GM19193 (cell line): ENCODE measurements at regions not wholly inside any gene's neighbourhood (a gene's known extent, or its start where the extent isn't known, plus 50 kb on each side); places are given as distances from the start of the nearest gene placed in this dataset.

Source experiments
- POLR2A ChIP-seq: IDR thresholded peaks from 4 replicates; pipeline ENCODE4 v1.6.1; 2011; ENCODE audit not compliant: insufficient read depth, insufficient read length; ENCODE audit errors: extremely low read depth

GRCh38 chr5:133809801-133810200 is 158.6 kb downstream of the C5orf15 start:
- no peak for TF ChIP-seq POLR2A

DNA sequence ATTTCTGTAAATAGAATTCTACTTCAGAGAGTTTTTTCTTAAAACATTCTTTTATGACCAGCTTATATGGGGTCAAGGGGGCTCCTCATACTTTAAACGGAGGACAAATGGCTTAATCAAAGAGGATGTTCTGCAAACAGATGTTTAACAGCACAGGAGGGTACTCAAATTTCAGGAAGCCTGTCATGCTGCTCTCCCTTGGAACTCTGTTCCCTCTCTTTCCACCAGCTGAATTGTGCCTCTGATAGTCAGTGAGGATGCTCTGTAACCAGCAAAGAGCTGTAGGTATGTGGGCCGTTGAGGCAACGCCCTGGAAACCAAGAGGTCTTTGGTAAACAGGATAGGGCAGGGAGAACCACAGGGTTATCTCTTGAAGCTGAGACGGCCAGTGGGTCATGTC is 161.1 kb downstream of the C5orf15 start:
- TF ChIP-seq POLR2A, result no peak

DNA sequence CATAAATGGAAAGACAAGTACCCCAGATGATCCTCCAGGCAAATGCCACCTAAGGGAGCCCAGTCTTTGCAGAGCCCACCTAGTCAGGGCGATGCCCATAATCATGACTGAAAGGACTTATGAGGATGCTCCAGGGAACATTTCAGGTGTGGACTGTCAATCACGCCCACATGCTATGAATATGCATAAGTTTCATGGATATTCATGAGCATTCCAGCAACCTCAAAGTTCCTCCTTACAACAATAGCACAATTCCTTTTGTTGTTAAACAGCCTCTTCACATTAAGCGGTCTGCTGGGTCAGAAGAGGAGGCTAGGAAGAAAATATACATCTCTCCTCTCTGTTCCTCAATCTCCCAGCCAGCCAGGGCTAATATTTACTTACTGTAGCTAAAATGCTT is 161.6 kb downstream of the C5orf15 start:
- no peak for TF ChIP-seq POLR2A

- no peak for TF ChIP-seq POLR2A
Measured at GRCh38 chr5:133801955-133802751, 166.3 kb downstream of the C5orf15 start.

GRCh38 chr5:133801431-133801830 is 167.0 kb downstream of the C5orf15 start:
- TF ChIP-seq POLR2A, result no peak

DNA sequence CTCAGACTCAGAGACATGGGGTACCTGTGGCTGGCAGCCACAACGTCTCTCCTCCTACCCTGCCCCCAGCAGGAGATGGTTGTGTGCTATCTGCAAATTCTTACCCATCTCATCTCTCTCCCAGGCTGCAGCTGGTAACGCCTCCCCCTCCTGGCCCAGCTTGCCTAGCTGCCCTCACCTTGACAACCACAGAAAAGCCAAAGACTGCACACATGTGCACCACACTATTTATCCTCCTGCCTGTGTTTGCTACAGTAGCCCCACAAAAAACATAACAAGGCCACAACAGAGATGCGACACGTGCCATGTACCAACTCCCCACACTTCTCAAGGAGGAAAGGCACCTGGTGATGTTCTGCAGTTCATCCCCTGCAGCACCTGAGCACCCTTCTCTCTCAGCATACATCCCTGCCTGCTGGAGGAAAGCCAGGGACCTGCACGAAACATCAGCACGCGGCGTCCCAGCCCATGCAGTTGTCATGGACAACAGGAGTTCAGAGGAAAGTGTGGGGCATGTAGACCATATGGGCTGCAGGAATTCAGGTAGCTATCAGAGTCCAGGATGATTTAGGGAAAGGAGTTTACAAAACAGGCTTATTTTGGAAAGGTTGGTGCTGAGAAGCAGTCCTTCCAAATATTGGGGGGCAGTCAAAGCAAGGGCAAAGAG is 168.7 kb downstream of the C5orf15 start:
- no peak for TF ChIP-seq POLR2A

- no peak for TF ChIP-seq POLR2A
Measured at GRCh38 chr5:133797167-133797566, 171.3 kb downstream of the C5orf15 start.

- TF ChIP-seq POLR2A, result no peak
Measured at GRCh38 chr5:133796186-133796585, 172.2 kb downstream of the C5orf15 start.

- no peak for TF ChIP-seq POLR2A
Measured at GRCh38 chr5:133794771-133795415, 173.5 kb downstream of the C5orf15 start.

- TF ChIP-seq POLR2A, result no peak
Measured at GRCh38 chr5:133793756-133794465, 174.5 kb downstream of the C5orf15 start.

- no peak for TF ChIP-seq POLR2A
Measured at GRCh38 chr5:133792655-133793054, 175.8 kb downstream of the C5orf15 start.

- TF ChIP-seq POLR2A, result no peak
Measured at GRCh38 chr5:133792024-133792423, 176.4 kb downstream of the C5orf15 start.

- no peak for TF ChIP-seq POLR2A
Measured at GRCh38 chr5:133790898-133791297, 177.5 kb downstream of the C5orf15 start.

DNA sequence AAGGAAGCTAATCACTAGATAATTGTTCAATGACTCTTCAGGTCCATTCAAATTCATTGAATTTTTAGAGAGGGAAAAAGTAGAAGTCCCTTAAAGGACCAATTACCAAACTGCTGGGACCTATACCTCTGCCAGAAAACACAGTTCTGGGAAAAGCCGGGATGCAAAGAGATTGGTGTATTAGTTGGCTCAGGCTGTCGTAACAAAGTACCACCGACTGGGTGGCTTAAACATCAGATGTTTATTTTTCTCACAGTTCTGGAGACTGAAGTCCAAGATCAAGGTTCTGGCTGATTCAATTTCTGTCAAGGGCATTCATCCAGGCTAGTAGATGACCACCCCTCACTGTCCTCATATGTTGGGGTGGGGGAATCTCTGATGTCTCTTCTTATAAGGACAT is 177.1 kb upstream of the FSTL4 start:
- TF ChIP-seq POLR2A, result no peak

DNA sequence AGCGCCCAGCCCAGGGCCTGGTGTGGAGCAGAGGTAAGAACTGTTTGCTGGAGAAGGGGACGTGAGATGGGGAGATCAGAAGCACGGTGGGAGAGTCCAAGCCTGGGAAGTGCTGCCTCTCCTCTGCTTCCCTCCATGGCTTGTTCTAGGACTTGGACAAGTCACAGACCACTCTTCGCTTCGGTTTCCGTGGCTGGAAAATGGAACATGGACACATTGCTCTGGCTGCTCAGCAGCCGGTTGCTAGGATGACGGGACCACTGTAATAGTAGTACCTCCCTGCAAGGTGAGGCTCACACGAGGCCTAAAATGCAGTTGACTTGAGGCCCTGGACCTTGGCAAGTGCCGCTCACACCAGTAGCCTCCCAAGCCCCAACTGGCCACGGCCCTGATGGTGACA is 175.8 kb upstream of the FSTL4 start:
- no peak for TF ChIP-seq POLR2A
